Cardiac septum (tissue), 1 donor: ENCODE measurements at regions not wholly inside any gene's neighbourhood (a gene's known extent, or its start where the extent isn't known, plus 50 kb on each side); places are given as distances from the start of the nearest gene placed in this dataset.

ENCODE experiments used
- DNase-seq: peaks from one replicate; pipeline ENCODE4 v3.0.0-alpha.2; 2020; ENCODE audit warnings: low spot score
- intact Hi-C: fragments of 100-400 bp; cut with DNase I; formaldehyde crosslinking; loops from one replicate; pipeline ENCODE4 v1.14.0; 2022
- donor health status: DM: no; HTN: no; CAD: no.

DNA sequence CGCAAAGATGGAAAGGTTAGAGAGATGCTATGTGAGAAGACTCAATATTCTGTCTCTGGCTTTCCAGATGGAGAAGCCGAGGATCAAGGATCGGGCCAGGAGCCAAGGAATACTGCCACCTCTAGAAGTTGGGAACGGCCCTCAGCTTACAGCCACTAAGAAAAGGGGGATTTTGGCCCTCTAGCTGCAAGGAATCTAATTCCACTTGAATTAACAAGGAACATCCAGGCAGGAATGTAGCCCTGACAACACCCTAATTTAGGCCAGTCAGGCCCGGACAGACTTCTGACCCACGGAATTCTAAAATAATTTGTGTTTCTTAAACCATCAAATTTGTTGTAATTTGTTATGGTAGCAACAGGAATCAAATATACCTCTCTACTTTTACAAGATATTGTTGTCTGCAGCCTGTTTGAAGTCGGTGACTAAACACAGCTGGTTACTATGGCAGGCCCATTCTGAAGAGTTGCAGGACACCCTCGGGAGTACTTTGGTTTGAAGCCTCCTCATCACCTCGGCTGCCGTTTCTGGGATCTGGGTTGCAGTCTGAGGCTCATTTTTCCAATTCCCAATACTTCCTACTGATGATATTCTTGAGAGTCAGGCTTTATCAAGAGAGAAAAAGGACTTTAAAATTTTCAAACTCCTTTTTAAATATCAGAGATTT, 1131.2 kb downstream of the TSN start:
- no peak for DNase-seq
- intact Hi-C loops: no loop called here

DNA sequence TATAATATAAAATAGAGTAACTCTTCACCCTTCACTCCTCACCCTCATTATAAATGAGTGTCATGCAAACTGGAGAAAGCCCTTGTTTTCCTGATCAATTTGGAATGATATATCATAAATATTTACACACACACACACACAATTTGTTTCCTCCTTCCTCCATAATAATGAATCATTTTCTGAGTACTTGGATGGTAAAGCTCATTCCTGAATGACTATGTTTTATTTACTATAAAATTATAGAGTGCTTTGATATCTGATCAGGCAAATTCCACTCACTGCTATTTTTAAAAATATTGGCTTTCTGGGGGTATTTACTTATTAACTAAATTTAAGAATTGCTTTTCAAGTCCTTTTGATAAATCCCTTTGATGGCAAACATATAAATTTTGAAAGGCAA, 1125.5 kb upstream of the CNTNAP5 start:
- DNase-seq: no peak
- intact Hi-C loops: no loop called here

DNA sequence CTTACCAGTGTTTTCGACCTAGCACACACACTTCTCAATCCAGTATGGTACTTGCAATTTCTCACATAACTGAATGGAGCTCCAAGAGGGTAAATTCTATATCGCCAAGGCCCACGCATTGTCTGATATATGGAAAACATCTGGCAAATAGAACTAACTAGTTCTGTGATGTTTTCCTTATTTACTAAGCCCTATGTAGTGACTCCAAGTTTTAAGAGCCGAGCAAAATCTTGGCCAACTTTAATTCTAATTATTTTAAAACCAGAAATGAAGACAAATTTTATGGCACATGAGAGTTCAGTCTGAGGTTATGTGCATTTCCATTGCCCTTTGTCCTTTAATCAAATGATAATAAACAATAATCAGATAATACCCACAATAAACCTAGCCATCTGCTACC, 1119.7 kb upstream of the CNTNAP5 start:
- no peak for DNase-seq

DNA sequence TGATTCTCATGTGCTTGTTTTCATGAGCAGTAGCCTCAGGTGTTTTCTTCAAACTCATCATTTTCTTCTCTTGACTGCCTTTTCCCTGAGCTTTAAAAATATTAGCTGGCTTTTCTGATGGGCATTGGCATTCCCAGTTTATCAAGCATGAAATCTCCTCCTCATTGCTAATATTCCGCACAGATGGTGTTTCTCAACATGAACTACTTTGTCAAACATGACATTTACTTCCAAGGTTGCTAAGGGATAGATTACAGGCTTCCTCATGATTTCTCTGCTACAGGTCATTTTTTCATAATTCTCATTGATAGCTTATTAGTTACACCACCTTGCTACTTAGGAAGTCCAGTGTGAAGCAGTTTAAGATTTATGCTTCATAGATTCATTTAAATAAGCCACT, 1116.9 kb upstream of the CNTNAP5 start:
- DNase-seq: no peak
- intact Hi-C loops: no loop called here

More for the DNA sequence above, 1119.7 kb upstream of the CNTNAP5 start:
- intact Hi-C loops: no loop called here

DNA sequence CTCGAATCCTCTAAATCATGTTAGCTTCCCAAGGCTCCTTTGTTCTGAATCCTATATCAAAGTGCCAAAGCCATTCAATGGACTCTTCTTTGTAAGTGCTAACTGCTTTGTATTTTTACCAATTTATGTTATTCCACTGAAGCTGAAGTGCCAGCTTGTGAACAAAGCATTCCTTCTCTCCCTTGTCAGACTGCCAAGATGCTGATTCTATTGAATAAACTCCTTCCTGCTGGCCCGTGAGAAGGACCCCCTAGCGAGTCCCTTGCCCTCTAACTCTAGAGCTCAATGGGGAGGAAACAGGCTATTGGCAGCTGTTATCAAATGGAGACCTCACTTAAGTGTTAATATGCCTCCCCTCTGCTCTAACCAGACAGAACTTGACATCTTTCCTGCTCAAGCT, 1097.9 kb upstream of the CNTNAP5 start:
- DNase-seq: no peak

DNA sequence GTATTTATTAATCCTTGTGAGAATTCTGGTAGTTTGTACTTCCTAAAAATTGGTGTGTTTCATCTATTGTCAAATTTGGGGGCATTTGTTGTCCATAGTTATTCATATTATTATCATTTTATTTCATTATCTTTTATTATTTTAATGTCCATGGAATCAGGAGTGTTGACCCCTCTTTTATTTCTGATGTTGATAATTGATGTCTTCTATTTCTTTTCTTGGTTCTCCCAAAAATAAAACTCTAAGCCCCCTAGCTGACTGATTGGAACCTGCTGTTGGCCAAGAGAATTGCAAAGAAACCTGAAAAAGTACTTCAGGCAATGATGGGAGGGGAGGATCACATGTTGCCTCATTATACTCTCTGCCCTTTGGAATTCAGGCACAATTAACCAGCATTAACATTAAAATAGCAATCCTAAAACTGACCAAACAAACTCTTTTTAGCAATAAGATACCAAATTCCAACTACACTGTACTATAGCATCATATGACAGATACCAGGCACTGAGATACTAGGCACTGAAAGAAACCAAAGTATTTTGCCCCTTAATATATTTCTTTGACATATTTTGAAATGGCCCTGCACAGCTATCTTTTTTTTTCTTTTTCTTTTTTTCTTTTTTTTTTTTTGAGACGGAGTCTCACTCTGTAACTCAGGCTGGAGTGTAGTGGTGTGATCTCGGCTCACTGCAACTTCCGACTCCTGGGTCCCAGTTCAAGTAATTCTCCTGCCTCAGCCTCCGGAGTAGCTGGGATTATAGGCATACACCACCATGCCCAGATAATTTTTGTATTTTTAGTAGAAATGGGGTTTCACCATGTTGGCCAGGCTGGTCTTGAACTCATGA, 1097.2 kb upstream of the CNTNAP5 start:
- DNase-seq: no peak
- intact Hi-C loops: no loop called here

More for the DNA sequence above, 1097.9 kb upstream of the CNTNAP5 start:
- intact Hi-C loops: no loop called here

DNA sequence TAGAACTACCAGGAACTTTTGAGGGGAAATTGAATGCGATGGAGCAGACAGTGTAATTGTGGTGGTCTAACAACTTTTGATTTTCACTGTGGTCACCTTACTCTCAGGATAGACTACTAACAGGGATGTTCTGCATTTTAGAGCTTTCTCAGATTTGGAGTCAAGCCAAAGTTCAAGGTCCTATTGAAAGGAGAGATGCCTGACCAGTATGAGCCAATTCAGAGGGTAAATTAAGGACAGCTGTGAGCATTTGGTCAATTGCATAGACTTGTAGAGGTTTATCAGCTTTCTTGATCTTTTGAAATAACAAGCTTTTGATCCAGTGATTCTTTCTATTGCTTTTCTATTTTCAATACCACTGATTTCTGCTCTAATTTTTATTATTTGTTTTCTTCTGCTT, 1095.7 kb upstream of the CNTNAP5 start:
- intact Hi-C loops: no loop called here

DNA sequence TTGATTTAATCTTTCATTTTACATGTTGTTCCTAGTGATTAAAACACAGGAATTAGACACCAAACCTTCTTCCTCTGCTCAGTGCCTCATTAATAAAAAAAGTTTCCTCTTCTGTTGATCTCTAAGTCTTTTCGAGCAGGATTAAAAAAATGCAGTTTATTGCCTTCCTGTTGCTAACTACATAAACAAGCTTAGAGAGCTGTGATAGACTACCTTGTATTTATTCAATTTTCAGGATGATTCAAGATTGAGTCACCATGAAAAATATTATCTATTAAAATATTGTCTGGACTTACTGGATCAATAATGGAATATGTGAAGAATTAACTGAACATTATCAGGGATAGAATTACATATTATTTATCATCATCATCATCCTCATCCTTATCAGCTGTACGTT, 1089.6 kb upstream of the CNTNAP5 start:
- intact Hi-C loops: no loop called here

More for the DNA sequence above, 1095.7 kb upstream of the CNTNAP5 start:
- DNase-seq: no peak

DNA sequence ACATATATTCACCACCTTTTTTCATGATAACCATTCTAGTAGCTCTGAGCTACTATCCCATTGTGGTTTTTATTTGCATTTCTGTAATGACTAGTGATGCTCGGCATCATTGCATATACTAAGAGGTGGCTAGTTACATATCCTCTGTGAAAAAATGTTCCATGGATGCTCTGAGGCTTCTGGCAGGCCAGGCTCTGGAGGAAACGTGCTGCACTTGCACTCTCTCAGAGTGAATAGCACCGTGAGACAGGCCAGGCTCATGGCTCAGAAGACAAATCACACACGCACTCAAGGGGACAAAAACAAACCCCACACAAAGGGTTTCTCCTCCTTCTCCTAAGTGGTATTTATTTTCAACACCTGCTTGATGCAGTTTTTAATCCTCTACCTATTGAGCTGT, 1085.3 kb upstream of the CNTNAP5 start:
- DNase-seq: no peak

More for the DNA sequence above, 1089.6 kb upstream of the CNTNAP5 start:
- DNase-seq: no peak

DNA sequence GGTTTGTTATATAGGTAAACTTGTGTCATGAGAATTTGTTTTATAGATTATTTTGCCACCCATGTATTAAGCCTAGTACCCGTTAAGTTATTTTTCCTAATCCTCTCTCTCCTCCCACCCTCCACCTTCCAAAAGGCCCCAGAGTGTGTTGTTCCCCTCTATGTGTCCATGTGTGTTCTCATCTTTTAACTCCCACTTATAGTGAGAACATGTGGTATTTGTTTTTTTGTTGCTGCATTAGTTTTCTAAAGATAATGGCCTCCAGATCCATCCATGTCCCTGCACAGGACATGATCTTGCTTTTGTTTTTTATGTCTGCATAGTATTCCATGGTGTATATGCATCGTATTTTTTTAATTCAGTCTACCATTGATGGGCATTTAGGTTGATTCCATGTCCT, 1075.6 kb upstream of the CNTNAP5 start:
- DNase-seq: no peak
- intact Hi-C loops: no loop called here

More for the DNA sequence above, 1085.3 kb upstream of the CNTNAP5 start:
- intact Hi-C loops: no loop called here

DNA sequence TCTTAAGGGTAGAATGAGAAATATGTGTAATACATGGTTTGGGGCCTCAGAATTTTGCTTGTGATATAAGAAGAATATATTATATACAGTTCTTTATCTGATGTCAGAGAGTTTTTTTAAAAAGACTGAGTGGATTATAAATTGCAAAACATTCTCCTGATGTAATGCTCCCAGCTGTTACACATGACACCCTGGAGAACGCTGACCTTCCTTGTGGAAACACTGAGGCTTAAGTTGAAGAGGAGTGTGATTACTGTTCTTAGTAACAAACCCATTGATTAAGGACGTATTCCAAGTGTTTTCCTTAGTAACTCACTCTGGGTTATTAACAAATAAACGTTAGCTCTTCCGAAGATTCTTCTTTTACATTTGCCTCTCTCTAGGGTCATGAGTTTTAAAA, 1069.3 kb upstream of the CNTNAP5 start:
- DNase-seq: no peak
- intact Hi-C loops: no loop called here

DNA sequence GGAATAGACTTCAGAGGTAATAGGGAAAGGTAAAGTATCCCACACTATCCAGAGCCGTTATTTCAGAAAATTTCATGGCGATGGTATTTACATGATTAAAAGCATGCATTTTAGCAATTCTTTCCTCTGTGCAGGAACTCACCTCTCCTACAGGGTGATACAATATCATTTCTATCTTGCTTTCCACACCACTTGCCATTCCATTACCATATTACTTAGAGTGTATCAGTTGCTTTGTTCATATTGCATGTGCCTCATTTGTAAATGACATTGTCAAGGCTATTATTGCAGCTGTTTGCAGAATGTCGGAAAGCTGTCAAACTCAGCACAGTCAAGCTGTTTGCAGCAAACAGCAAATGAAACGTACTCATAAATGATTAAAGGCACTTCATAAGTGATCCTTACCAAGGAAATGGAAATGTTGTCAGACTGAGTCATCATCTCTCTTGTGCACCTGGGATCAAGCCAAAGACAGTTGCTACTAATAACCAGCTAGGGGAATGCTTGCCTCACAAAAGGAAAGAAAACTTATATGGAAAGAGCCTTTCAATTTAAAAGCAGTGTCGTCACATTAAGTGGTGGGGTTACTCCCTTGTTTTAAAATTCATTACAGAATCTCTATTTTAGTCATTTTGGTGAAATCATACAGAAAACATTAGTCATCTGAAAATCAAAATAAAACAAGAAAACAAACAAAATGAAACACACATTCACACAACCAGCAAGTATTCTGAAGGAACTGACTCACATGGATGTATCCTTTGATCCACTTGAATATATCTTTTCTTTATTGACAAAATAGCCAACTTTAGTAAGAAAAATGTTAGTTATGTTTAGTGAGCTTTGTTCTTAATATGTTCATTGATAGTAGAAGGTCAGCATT, 1064.1 kb upstream of the CNTNAP5 start:
- DNase-seq: no peak
- intact Hi-C loops: no loop called here

DNA sequence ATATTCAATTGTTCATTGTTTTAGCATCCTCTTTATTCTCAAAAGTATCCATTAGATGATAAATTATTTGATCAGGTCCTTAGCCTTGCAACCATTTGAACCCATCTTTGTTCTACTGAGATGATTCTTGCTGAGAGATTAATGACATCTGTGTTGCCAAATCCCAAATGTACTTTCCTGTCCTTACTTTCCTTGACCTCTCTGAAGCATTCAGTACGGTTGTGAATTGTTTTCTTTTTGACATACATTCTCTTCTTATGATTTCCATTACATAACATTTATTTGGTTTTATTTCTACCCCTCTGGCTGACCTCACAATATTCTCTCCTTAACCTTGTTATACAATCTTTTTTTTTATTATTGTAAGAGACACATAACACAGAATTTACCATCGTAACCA, 1058.6 kb upstream of the CNTNAP5 start:
- no peak for DNase-seq
- intact Hi-C loops: no loop called here

DNA sequence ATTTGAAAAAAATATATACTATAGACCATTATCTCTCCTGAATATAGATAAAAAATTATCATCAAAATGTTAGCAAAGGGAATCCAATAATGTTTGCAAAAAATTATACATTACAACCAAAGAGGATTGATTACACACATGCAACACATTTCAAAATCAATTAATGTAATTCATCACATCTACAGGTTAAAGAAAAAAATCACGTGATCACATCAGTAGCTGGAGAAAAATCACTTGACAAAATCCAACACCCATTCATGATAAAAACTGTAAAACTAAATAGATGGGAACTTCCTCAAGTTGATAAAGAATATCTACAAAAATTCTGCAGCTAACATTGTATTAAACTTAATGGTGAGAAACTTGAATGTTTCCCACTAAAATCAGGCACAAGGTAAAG, 1047.5 kb upstream of the CNTNAP5 start:
- DNase-seq: no peak
- intact Hi-C loops: no loop called here

DNA sequence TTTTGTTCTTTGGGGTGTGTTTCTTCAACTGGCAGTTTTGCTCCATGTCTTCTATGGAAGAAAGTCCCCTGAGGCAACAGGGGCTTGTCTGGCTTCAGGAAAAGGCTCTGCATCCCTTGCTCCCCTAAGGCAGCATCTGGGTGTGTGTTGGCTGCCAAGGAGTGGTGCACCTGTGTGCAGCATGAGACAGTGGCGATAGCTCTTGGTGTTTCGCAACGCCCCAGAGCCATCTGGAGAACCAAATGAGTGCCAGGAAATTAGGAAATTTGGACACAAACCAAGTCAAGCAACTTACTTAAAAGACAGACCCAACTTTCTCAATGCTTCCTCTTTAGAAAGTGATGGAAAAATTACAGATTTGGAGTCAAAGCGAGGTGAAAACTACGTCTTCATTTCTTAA, 1044.4 kb upstream of the CNTNAP5 start:
- intact Hi-C loops: no loop called here
- no peak for DNase-seq

DNA sequence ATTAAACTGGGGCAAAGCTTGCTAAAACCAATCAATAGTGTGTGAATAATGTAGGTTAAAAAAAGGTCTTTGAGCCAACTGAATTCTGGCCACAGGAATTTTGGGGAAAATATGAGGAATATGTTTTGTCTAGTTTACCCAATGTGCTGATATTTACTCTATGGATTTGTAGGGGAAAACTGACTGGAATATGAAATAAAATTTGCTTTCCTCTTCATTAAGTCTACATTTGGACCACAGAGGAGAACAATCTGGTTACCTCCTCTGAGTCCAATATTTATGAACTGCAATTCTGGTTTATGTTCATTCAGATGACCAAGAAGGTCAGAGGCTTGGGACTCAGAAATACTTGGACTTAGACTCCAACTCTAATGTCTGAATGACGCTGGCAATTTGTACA, 1042.2 kb upstream of the CNTNAP5 start:
- intact Hi-C loops: no loop called here
- DNase-seq: no peak

DNA sequence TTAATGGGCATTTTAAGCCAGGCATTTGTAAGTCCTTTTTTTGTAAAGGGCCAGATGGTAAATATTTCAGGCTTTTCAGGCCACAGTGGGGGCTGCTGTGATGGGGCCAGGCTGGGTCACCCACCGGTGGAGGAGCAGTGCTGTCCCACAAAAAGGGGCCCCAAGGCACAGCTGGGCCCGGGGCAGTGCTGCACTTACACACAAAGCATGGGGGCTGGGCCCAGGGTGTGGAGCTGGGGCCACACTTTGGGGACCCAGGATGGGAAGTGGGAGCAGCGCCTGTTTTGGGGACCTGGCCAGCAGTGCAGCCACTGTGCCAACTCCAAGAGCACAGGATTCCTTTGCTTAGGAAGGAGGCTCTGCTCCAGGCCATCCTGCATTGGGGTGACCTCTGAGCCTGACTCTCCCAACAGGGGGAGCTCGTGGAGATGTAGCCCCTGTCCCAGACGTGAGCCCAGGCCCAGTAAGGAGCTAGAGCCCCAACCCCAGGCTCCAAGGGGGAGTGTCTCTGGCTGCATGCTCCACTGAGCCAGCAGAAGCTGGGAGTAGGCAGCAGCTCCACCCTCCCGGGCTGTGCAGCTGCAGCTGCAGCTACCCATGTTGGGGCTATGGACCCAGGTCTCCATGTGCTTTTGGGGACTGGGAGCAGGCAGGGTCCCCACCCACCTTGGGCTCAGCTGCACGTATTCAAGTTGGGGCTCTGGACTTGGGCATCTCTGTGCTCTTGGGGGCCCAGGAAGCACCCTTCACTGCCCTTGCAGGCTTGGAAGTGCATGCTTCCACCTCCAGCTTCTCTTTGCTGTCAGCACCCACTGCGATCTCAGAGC, 1036.5 kb upstream of the CNTNAP5 start:
- no peak for DNase-seq
- intact Hi-C loops: no loop called here

DNA sequence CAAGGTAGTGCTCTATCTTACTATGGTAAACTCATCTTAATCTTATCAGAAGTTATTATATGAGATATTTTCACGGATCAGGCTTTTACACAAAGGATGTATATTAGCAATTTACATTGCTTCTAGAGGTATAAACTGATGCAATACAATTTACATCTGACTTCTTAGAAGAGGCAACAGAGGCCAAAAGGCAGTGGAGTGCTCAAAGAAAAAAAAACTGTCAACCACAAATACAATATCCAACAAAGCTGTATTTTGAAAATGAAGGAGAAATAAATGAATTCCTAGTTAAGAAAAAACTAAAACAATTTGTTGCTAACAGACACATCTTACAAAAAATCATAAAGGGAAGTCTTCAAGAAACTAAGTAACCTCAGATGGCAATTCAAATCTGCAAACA, 1031.5 kb upstream of the CNTNAP5 start:
- intact Hi-C loops: no loop called here
- DNase-seq: no peak

DNA sequence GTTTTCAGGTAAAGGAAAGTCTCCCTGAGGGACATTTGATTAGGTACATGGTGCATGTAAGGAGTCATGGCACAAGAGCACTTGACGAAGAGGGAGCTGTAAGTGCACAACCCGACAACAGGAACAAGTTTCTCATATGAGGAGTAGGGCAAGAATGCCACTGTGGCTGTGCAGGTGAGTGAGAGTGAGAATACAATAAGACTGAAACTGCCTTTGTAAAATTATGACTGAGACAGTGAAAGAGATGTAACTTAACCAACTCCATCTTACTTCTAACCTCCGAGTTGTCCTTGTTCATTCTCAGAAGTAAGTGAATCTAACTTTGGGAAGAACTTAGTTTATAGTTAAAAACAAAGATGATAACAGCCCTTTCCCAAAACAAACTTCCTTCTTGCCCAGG, 1025.8 kb upstream of the CNTNAP5 start:
- no peak for DNase-seq
- intact Hi-C loops: no loop called here
